Suppressor macrophage (primary cell): ENCODE measurements at regions not wholly inside any gene's neighbourhood (a gene's known extent, or its start where the extent isn't known, plus 50 kb on each side); places are given as distances from the start of the nearest gene placed in this dataset.

ENCODE experiments used
- DNase-seq, 4 experiments: peaks; one replicate each; pipeline ENCODE4 v3.0.0-alpha.2; 2020 to 2022

GRCh38 chr21:16777041-16777720 lies 735.7 kb upstream of the CXADR start:
- DNase-seq = no peak

GRCh38 chr21:16788584-16788983 lies 724.3 kb upstream of the CXADR start:
- no peak for DNase-seq

GRCh38 chr21:16789636-16790035 lies 723.2 kb upstream of the CXADR start:
- no peak for DNase-seq

- DNase-seq = no peak
Measured at GRCh38 chr21:16792101-16792500, 720.7 kb upstream of the CXADR start.

- no peak for DNase-seq
Measured at GRCh38 chr21:16794950-16795349, 717.9 kb upstream of the CXADR start.

GRCh38 chr21:16796776-16797175 lies 716.1 kb upstream of the CXADR start:
- DNase-seq = no peak

- no peak for DNase-seq
Measured at GRCh38 chr21:16797540-16797939, 715.3 kb upstream of the CXADR start.

GRCh38 chr21:16797966-16798365 lies 714.9 kb upstream of the CXADR start:
- DNase-seq = no peak

- DNase-seq = no peak
Measured at GRCh38 chr21:16800536-16801275, 712.1 kb upstream of the CXADR start.

GRCh38 chr21:16811011-16811410 lies 701.8 kb upstream of the CXADR start:
- no peak for DNase-seq

- no peak for DNase-seq
Measured at GRCh38 chr21:16811970-16812369, 700.9 kb upstream of the CXADR start.

- no peak for DNase-seq
Measured at GRCh38 chr21:16815243-16815642, 697.6 kb upstream of the CXADR start.

GRCh38 chr21:16821588-16821987 lies 691.3 kb upstream of the CXADR start:
- no peak for DNase-seq

- DNase-seq = no peak
Measured at GRCh38 chr21:16829532-16829931, 683.3 kb upstream of the CXADR start.

- DNase-seq = no peak
Measured at GRCh38 chr21:16832791-16833190, 680.1 kb upstream of the CXADR start.

GRCh38 chr21:16834791-16835190 lies 678.1 kb upstream of the CXADR start:
- DNase-seq = no peak

- no peak for DNase-seq
Measured at GRCh38 chr21:16837321-16837720, 675.5 kb upstream of the CXADR start.

- DNase-seq = no peak
Measured at GRCh38 chr21:16837721-16838120, 675.1 kb upstream of the CXADR start.

- no peak for DNase-seq
Measured at GRCh38 chr21:16838331-16838730, 674.5 kb upstream of the CXADR start.

GRCh38 chr21:16840538-16840937 lies 672.3 kb upstream of the CXADR start:
- no peak for DNase-seq

GRCh38 chr21:16841975-16842695 lies 670.7 kb upstream of the CXADR start:
- no peak for DNase-seq

- no peak for DNase-seq
Measured at GRCh38 chr21:16842696-16843035, 670.2 kb upstream of the CXADR start.

GRCh38 chr21:16847211-16847610 lies 665.6 kb upstream of the CXADR start:
- no peak for DNase-seq

GRCh38 chr21:16851054-16851453 lies 661.8 kb upstream of the CXADR start:
- no peak for DNase-seq
